ENCODE measurements at regions not wholly inside any gene's neighbourhood (a gene's known extent, or its start where the extent isn't known, plus 50 kb on each side); places are given as distances from the start of the nearest gene placed in this dataset.

DNA sequence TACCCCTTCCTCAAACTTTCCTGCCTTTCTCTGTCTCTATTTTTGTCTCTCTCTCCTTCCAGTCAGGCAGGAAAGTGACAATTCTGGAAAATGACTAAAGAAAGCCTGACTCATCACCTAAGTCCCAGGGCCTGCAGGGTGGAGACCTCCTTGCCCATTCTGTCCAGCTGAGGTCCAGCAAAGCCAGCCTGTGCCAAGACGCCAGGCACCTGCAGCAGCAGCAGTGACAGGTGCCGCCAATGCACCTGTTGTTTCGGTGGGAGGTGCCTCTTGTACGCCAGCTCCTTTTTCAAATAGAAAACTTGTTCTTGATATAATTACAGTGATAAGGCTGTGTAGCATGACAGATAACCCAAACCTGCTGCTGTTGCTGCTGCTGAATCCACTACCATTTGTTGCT is 501.3 kb downstream of the NTRK3 start:
- TF ChIP-seq JUNB (IDR thresholded peaks at IDR 0.05; ENCODE audit: unreplicated experiment): no peak
- TF ChIP-seq REST (IDR thresholded peaks at IDR 0.05; ENCODE audit: unreplicated experiment): no peak
- TF ChIP-seq, protein P1, sequence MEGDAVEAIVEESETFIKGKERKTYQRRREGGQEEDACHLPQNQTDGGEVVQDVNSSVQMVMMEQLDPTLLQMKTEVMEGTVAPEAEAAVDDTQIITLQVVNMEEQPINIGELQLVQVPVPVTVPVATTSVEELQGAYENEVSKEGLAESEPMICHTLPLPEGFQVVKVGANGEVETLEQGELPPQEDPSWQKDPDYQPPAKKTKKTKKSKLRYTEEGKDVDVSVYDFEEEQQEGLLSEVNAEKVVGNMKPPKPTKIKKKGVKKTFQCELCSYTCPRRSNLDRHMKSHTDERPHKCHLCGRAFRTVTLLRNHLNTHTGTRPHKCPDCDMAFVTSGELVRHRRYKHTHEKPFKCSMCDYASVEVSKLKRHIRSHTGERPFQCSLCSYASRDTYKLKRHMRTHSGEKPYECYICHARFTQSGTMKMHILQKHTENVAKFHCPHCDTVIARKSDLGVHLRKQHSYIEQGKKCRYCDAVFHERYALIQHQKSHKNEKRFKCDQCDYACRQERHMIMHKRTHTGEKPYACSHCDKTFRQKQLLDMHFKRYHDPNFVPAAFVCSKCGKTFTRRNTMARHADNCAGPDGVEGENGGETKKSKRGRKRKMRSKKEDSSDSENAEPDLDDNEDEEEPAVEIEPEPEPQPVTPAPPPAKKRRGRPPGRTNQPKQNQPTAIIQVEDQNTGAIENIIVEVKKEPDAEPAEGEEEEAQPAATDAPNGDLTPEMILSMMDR (conservative IDR thresholded peaks at IDR 0.05; ENCODE audit: low read depth in 2 of 2): no peak
- no peak for TF ChIP-seq CREB1 (CRISPR knock-in tag; IDR thresholded peaks at IDR 0.05; ENCODE audit: low read depth)
- no peak for TF ChIP-seq POLR2AphosphoS5 (IDR thresholded peaks at IDR 0.05; ENCODE audit: low read depth)
- TF ChIP-seq EZH2 (IDR thresholded peaks at IDR 0.05; ENCODE audit: low read depth, unreplicated experiment): no peak
- no peak for TF ChIP-seq NANOG (IDR thresholded peaks at IDR 0.05; ENCODE audit: borderline replicate concordance)
- TF ChIP-seq EZH2phosphoT487 (IDR thresholded peaks at IDR 0.05; ENCODE audit: unreplicated experiment): no peak
